HEK293 (cell line): ENCODE measurements at regions not wholly inside any gene's neighbourhood (a gene's known extent, or its start where the extent isn't known, plus 50 kb on each side); places are given as distances from the start of the nearest gene placed in this dataset.

Experiments
- SP2 ChIP-seq: fragments of 450-650 bp; formaldehyde crosslinking; IDR thresholded peaks from 2 replicates; pipeline ENCODE4 v1.5.1; 2016; ENCODE audit warnings: missing biosample characterization, missing genetic modification characterization
- ZNF121 ChIP-seq: fragments of 450-650 bp; formaldehyde crosslinking; IDR thresholded peaks from 2 replicates; pipeline ENCODE4 v1.5.1; 2016; ENCODE audit warnings: missing biosample characterization, missing genetic modification characterization
- ZNF354C ChIP-seq: fragments of 450-650 bp; formaldehyde crosslinking; IDR thresholded peaks from 2 replicates; pipeline ENCODE4 v1.5.1; 2016; ENCODE audit warnings: missing biosample characterization, missing genetic modification characterization, low read depth, borderline replicate concordance
- TF ChIP-seq, protein P1 (sequence below): fragments of 450-650 bp; formaldehyde crosslinking; IDR thresholded peaks from 2 replicates; pipeline ENCODE4 v1.5.1; 2016; ENCODE audit warnings: missing biosample characterization, missing genetic modification characterization
- TF ChIP-seq, protein P2 (sequence below): fragments of 450-650 bp; formaldehyde crosslinking; optimal IDR thresholded peaks from 2 replicates; pipeline ENCODE3; 2016; ENCODE audit warnings: missing biosample characterization, mild to moderate bottlenecking, missing genetic modification characterization

DNA sequence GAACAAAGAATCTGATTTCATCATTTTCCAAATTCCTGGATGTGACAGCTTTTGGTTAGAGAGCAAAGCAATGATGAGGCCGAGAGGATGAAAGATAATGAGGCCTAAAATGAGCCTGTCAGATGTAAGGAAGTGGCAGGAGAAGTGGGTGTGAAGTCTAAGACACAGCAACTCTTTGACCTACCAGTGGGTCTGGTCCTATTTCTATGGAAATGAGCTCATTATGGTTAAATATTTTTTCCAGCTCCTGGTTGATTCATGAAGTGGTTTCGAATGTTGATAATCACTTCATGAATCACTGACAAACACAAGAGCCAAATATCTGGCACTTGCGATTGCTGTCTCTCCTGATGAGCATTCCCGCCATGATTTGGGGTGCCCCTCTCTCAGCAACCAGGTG lies 273.3 kb upstream of the CDH5 start:
- no peak for TF ChIP-seq ZNF354C (tag by site-specific recombination)
- TF ChIP-seq, protein P1, sequence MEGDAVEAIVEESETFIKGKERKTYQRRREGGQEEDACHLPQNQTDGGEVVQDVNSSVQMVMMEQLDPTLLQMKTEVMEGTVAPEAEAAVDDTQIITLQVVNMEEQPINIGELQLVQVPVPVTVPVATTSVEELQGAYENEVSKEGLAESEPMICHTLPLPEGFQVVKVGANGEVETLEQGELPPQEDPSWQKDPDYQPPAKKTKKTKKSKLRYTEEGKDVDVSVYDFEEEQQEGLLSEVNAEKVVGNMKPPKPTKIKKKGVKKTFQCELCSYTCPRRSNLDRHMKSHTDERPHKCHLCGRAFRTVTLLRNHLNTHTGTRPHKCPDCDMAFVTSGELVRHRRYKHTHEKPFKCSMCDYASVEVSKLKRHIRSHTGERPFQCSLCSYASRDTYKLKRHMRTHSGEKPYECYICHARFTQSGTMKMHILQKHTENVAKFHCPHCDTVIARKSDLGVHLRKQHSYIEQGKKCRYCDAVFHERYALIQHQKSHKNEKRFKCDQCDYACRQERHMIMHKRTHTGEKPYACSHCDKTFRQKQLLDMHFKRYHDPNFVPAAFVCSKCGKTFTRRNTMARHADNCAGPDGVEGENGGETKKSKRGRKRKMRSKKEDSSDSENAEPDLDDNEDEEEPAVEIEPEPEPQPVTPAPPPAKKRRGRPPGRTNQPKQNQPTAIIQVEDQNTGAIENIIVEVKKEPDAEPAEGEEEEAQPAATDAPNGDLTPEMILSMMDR: no peak
- TF ChIP-seq ZNF121 (tag by site-specific recombination): no peak
- TF ChIP-seq, protein P2, sequence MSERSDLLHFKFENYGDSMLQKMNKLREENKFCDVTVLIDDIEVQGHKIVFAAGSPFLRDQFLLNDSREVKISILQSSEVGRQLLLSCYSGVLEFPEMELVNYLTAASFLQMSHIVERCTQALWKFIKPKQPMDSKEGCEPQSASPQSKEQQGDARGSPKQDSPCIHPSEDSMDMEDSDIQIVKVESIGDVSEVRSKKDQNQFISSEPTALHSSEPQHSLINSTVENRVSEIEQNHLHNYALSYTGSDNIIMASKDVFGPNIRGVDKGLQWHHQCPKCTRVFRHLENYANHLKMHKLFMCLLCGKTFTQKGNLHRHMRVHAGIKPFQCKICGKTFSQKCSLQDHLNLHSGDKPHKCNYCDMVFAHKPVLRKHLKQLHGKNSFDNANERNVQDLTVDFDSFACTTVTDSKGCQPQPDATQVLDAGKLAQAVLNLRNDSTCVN: no peak
- TF ChIP-seq SP2: no peak
